KOPT-K1 (cell line): ENCODE measurements at regions not wholly inside any gene's neighbourhood (a gene's known extent, or its start where the extent isn't known, plus 50 kb on each side); places are given as distances from the start of the nearest gene placed in this dataset.
"Not testable (repeated sequence)": the region's sequence is repeated elsewhere in the genome, so short reads cannot be mapped to it uniquely, and the experiment has no call there.

ENCODE experiments used
- H3K27ac ChIP-seq: fragments of 200-600 bp; sonication (generic); 2 replicates; pipeline ENCODE4 v1.5.1; 2016; ENCODE audit warnings: antibody characterized with exemption, mild to moderate bottlenecking, low read depth, low read length; ENCODE audit not compliant: poor library complexity, severe bottlenecking
- H3K36me3 ChIP-seq: fragments of 200-600 bp; sonication (generic); 2 replicates; pipeline ENCODE4 v1.5.1; 2017; ENCODE audit warnings: antibody characterized with exemption, mild to moderate bottlenecking, low read length, moderate library complexity; ENCODE audit not compliant: insufficient read depth
- H3K9me3 ChIP-seq: fragments of 200-600 bp; sonication (generic); 2 replicates; pipeline ENCODE4 v1.5.1; 2017; ENCODE audit warnings: antibody characterized with exemption, low read length, mild to moderate bottlenecking; ENCODE audit not compliant: insufficient read depth, poor library complexity, severe bottlenecking

GRCh38 chr14:105919458-105920150 lies 393.2 kb downstream of the TMEM121 start:
- Histone ChIP-seq H3K9me3 (no peaks in the 10 kb centered on the region), H3K27ac (no peak overlapping the region), H3K36me3 (no peaks in the 10 kb centered on the region)

- not testable (repeated sequence) for H3K9me3 ChIP-seq, H3K27ac ChIP-seq, H3K36me3 ChIP-seq
Measured at GRCh38 chr14:105920151-105920700, 393.8 kb downstream of the TMEM121 start.

- H3K36me3 ChIP-seq, H3K27ac ChIP-seq, H3K9me3 ChIP-seq: not testable (repeated sequence)
Measured at GRCh38 chr14:105920803-105921755, 394.7 kb downstream of the TMEM121 start.

GRCh38 chr14:105921781-105922180 lies 395.4 kb downstream of the TMEM121 start:
- H3K9me3 ChIP-seq, H3K36me3 ChIP-seq, H3K27ac ChIP-seq: not testable (repeated sequence)

- not testable (repeated sequence) for H3K27ac ChIP-seq, H3K9me3 ChIP-seq, H3K36me3 ChIP-seq
Measured at GRCh38 chr14:105923520-105924191, 397.3 kb downstream of the TMEM121 start.

- Histone ChIP-seq H3K9me3 (no peaks in the 10 kb centered on the region), H3K27ac (no peak overlapping the region)
Measured at GRCh38 chr14:105924951-105925591, 398.7 kb downstream of the TMEM121 start.

GRCh38 chr14:105925615-105926372 lies 399.4 kb downstream of the TMEM121 start:
- Histone ChIP-seq H3K9me3 (no peaks in the 10 kb centered on the region), H3K27ac (no peak overlapping the region)

More at GRCh38 chr14:105924951-105925591, 398.7 kb downstream of the TMEM121 start:
- no peaks in the 10 kb centered on the region for H3K36me3 ChIP-seq

GRCh38 chr14:105926373-105927095 lies 400.2 kb downstream of the TMEM121 start:
- Histone ChIP-seq H3K27ac (no peak overlapping the region), H3K36me3 (no peaks in the 10 kb centered on the region), H3K9me3 (no peaks in the 10 kb centered on the region)

More at GRCh38 chr14:105925615-105926372, 399.4 kb downstream of the TMEM121 start:
- H3K36me3 ChIP-seq = no peaks in the 10 kb centered on the region

- no peaks in the 10 kb centered on the region for H3K9me3 ChIP-seq
- no peak overlapping the region for H3K27ac ChIP-seq
- no peaks in the 10 kb centered on the region for H3K36me3 ChIP-seq
Measured at GRCh38 chr14:105927096-105928060, 401.0 kb downstream of the TMEM121 start.

- H3K36me3 ChIP-seq, H3K9me3 ChIP-seq, H3K27ac ChIP-seq: not testable (repeated sequence)
Measured at GRCh38 chr14:105928171-105929111, 402.1 kb downstream of the TMEM121 start.

- H3K27ac ChIP-seq = no peak overlapping the region
- H3K9me3 ChIP-seq = peaks cover 14% of the 10 kb centered on the region
- no peaks in the 10 kb centered on the region for H3K36me3 ChIP-seq
Measured at GRCh38 chr14:105929327-105930081, 403.1 kb downstream of the TMEM121 start.
